Calu3 (cell line): ENCODE measurements at regions not wholly inside any gene's neighbourhood (a gene's known extent, or its start where the extent isn't known, plus 50 kb on each side); places are given as distances from the start of the nearest gene placed in this dataset.

ENCODE experiments used
- BruUV-seq: library from RNA; stranded (reverse); fragments of 400-500 nt; replicated peaks from 2 replicates; lab custom pipeline; 2021; lab: Mats Ljungman, UMichigan
- CTCF ChIA-PET: fragments of 300-600 bp; sonication (Branson Sonifier 250); formaldehyde crosslinking; loops from one replicate; lab custom pipeline; 2022; ENCODE audit warnings: antibody characterized with exemption; lab: Charles Lee
- DNase-seq: peaks from one replicate; pipeline ENCODE4 v3.0.0; 2022
- H3K27ac Mint-ChIP-seq: one replicate; pipeline ENCODE4 v1.8.0; 2022; ENCODE audit warnings: mixed read lengths; ENCODE audit not compliant: unreplicated experiment
- H3K27me3 Mint-ChIP-seq: one replicate; pipeline ENCODE4 v1.8.0; 2022; ENCODE audit warnings: mixed read lengths; ENCODE audit not compliant: unreplicated experiment
- H3K36me3 Mint-ChIP-seq: one replicate; pipeline ENCODE4 v1.8.0; 2022; ENCODE audit warnings: mild to moderate bottlenecking, moderate library complexity, mixed read lengths; ENCODE audit not compliant: insufficient read depth, unreplicated experiment
- H3K4me1 Mint-ChIP-seq: one replicate; pipeline ENCODE4 v1.8.0; 2022; ENCODE audit warnings: mild to moderate bottlenecking, low read depth, mixed read lengths; ENCODE audit not compliant: unreplicated experiment
- H3K4me3 Mint-ChIP-seq: one replicate; pipeline ENCODE4 v1.8.0; 2022; ENCODE audit warnings: mild to moderate bottlenecking, low read depth, moderate library complexity, mixed read lengths; ENCODE audit not compliant: unreplicated experiment
- H3K9me3 Mint-ChIP-seq: one replicate; pipeline ENCODE4 v1.8.0; 2022; ENCODE audit warnings: low read depth, mixed read lengths; ENCODE audit not compliant: unreplicated experiment
- CTCF ChIP-seq: fragments of 200-600 bp; IDR thresholded peaks from one replicate; pipeline ENCODE4 v1.8.0; 2022; ENCODE audit warnings: antibody characterized with exemption; ENCODE audit not compliant: unreplicated experiment
- intact Hi-C: fragments of 100-400 bp; cut with micrococcal nuclease; formaldehyde crosslinking; loops from one replicate; pipeline ENCODE4 v1.10.0; 2022; ENCODE audit not compliant: unreplicated experiment

- no peak for TF ChIP-seq CTCF
- BruUV-seq = no TSS peak
- H3K9me3 Mint-ChIP-seq = no peaks in the 10 kb centered on the region
- H3K27ac Mint-ChIP-seq = no peak overlapping the region
- no peaks in the 10 kb centered on the region for H3K36me3 Mint-ChIP-seq
- no peak for DNase-seq
- no peaks in the 10 kb centered on the region for H3K4me1 Mint-ChIP-seq
- no peaks in the 10 kb centered on the region for H3K27me3 Mint-ChIP-seq
- intact Hi-C loops = no loop called here
- CTCF ChIA-PET = no interaction called here
- H3K4me3 Mint-ChIP-seq = no peak overlapping the region
Measured at GRCh38 chr13:81713201-81713600, 1372.3 kb upstream of the SPRY2 start.

- H3K9me3 Mint-ChIP-seq = no peaks in the 10 kb centered on the region
- no peaks in the 10 kb centered on the region for H3K27me3 Mint-ChIP-seq
- intact Hi-C loops = no loop called here
- H3K4me1 Mint-ChIP-seq = no peaks in the 10 kb centered on the region
- TF ChIP-seq CTCF = no peak
- no peaks in the 10 kb centered on the region for H3K36me3 Mint-ChIP-seq
- no peak overlapping the region for H3K27ac Mint-ChIP-seq
- no peak overlapping the region for H3K4me3 Mint-ChIP-seq
- BruUV-seq = no TSS peak
- CTCF ChIA-PET = no interaction called here
- DNase-seq = no peak
Measured at GRCh38 chr13:81697826-81698225, 1356.9 kb upstream of the SPRY2 start.

GRCh38 chr13:81686877-81687276 lies 1346.0 kb upstream of the SPRY2 start:
- CTCF ChIA-PET = no interaction called here
- Mint-ChIP-seq H3K4me1 (no peaks in the 10 kb centered on the region), H3K9me3 (no peaks in the 10 kb centered on the region), H3K36me3 (no peaks in the 10 kb centered on the region), H3K4me3 (no peak overlapping the region), H3K27ac (no peak overlapping the region), H3K27me3 (no peaks in the 10 kb centered on the region)
- no peak for TF ChIP-seq CTCF
- DNase-seq = no peak
- intact Hi-C loops = no loop called here
- BruUV-seq = no TSS peak

DNA sequence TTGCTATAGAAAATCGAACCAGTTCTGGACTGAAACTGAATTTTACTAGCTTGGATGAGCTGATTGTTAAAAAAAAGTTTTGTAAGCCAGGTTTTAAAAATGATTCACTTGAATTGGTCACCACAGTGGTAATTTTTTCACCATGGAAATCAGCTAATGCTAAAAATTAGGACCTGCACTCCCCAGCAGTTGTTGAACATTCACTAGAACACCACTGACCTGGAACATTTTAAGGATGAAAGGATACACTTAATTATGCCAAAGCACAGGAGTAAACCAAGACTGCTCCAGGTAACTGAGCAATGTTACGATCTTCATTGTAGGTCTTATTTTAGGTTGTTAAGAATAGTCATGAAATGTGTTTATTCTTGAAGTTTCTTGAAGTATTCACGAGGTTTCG lies 1342.6 kb upstream of the SPRY2 start:
- no peaks in the 10 kb centered on the region for H3K9me3 Mint-ChIP-seq
- intact Hi-C loops = no loop called here
- no peak overlapping the region for H3K27ac Mint-ChIP-seq
- H3K4me3 Mint-ChIP-seq = no peak overlapping the region
- H3K27me3 Mint-ChIP-seq = no peaks in the 10 kb centered on the region
- BruUV-seq = no TSS peak
- no peaks in the 10 kb centered on the region for H3K36me3 Mint-ChIP-seq
- no peaks in the 10 kb centered on the region for H3K4me1 Mint-ChIP-seq
- TF ChIP-seq CTCF = no peak
- no peak for DNase-seq
- CTCF ChIA-PET = no interaction called here
